H9 (cell line): ENCODE measurements at regions not wholly inside any gene's neighbourhood (a gene's known extent, or its start where the extent isn't known, plus 50 kb on each side); places are given as distances from the start of the nearest gene placed in this dataset.

Experiments used
- DNase-seq: peaks from one replicate; pipeline ENCODE4 v3.0.0-alpha.2; 2017
- H2AFZ ChIP-seq: one replicate; pipeline ENCODE4 v1.6.1; 2013; ENCODE audit warnings: mild to moderate bottlenecking, low read length, control low read depth, moderate library complexity
- H2AK5ac ChIP-seq: 2 replicates; pipeline ENCODE4 v1.6.1; 2013; ENCODE audit warnings: low read length, control low read depth, mixed read lengths; ENCODE audit not compliant: insufficient read length
- H2BK120ac ChIP-seq: one replicate; pipeline ENCODE4 v1.6.1; 2013; ENCODE audit warnings: low read depth, mild to moderate bottlenecking, low read length, control low read depth, inconsistent platforms; ENCODE audit not compliant: poor library complexity, severe bottlenecking
- H2BK12ac ChIP-seq: 2 replicates; pipeline ENCODE4 v1.6.1; 2013; ENCODE audit warnings: low read length, control low read depth, mixed read lengths, low read depth; ENCODE audit not compliant: insufficient read length
- H2BK15ac ChIP-seq: 2 replicates; pipeline ENCODE4 v1.6.1; 2013; ENCODE audit warnings: low read depth, low read length, control low read depth
- H2BK20ac ChIP-seq: one replicate; pipeline ENCODE4 v1.6.1; 2013; ENCODE audit warnings: low read depth, mild to moderate bottlenecking, low read length, control low read depth, inconsistent platforms; ENCODE audit not compliant: poor library complexity, severe bottlenecking
- H2BK5ac ChIP-seq: 2 replicates; pipeline ENCODE4 v1.6.1; 2013; ENCODE audit warnings: low read length, control low read depth, mixed read lengths; ENCODE audit not compliant: insufficient read length
- H3K14ac ChIP-seq: 2 replicates; pipeline ENCODE4 v1.6.1; 2013; ENCODE audit warnings: low read length, control low read depth; ENCODE audit not compliant: insufficient read depth
- H3K18ac ChIP-seq: 2 replicates; pipeline ENCODE4 v1.6.1; 2013; ENCODE audit warnings: low read depth, mild to moderate bottlenecking, mixed read lengths, low read length, control low read depth; ENCODE audit not compliant: insufficient read length
- H3K23ac ChIP-seq: 2 replicates; pipeline ENCODE4 v1.6.1; 2013; ENCODE audit warnings: low read length, control low read depth, mixed read lengths, low read depth; ENCODE audit not compliant: insufficient read length
- H3K23me2 ChIP-seq: 2 replicates; pipeline ENCODE4 v1.6.1; 2013; ENCODE audit warnings: low read depth, mild to moderate bottlenecking, mixed read lengths, low read length, control low read depth; ENCODE audit not compliant: insufficient read length, poor library complexity, severe bottlenecking
- H3K27ac ChIP-seq: 2 replicates; pipeline ENCODE4 v1.5.1; 2013; ENCODE audit warnings: low read length, control low read depth, mixed read lengths, low read depth; ENCODE audit not compliant: insufficient read length
- H3K27me3 ChIP-seq: 2 replicates; pipeline ENCODE4 v1.6.1; 2013; ENCODE audit warnings: low read length, control low read depth, inconsistent platforms; ENCODE audit not compliant: insufficient read depth
- H3K4ac ChIP-seq: 2 replicates; pipeline ENCODE4 v1.6.1; 2013; ENCODE audit warnings: low read depth, mild to moderate bottlenecking, control low read depth, inconsistent platforms, low read length, moderate library complexity
- H3K4me1 ChIP-seq: 2 replicates; pipeline ENCODE4 v1.6.1; 2013; ENCODE audit warnings: low read length, control low read depth, inconsistent platforms; ENCODE audit not compliant: insufficient read depth
- H3K4me2 ChIP-seq: 2 replicates; pipeline ENCODE4 v1.6.1; 2013; ENCODE audit warnings: low read length, control low read depth, mixed read lengths; ENCODE audit not compliant: insufficient read length, insufficient read depth
- H3K56ac ChIP-seq: 2 replicates; pipeline ENCODE4 v1.6.1; 2013; ENCODE audit warnings: low read depth, mild to moderate bottlenecking, mixed read lengths, low read length, control low read depth; ENCODE audit not compliant: insufficient read length
- H3K79me1 ChIP-seq: 2 replicates; pipeline ENCODE4 v1.6.1; 2013; ENCODE audit warnings: low read depth, mild to moderate bottlenecking, moderate library complexity, low read length, control low read depth, inconsistent platforms; ENCODE audit not compliant: insufficient read depth, poor library complexity, severe bottlenecking
- H3K79me2 ChIP-seq: 2 replicates; pipeline ENCODE4 v1.6.1; 2013; ENCODE audit warnings: low read length, control low read depth, inconsistent platforms; ENCODE audit not compliant: insufficient read depth
- H3K9ac ChIP-seq: 2 replicates; pipeline ENCODE4 v1.6.1; 2013; ENCODE audit warnings: low read length, control low read depth, mixed read lengths; ENCODE audit not compliant: insufficient read length; ENCODE audit errors: extremely low read depth
- H3K9me3 ChIP-seq: one replicate; pipeline ENCODE4 v1.6.1; 2013; ENCODE audit warnings: low read depth, low read length, inconsistent platforms; ENCODE audit not compliant: control insufficient read depth
- H3T11ph ChIP-seq: one replicate; pipeline ENCODE4 v1.6.1; 2013; ENCODE audit warnings: mild to moderate bottlenecking, low read length, control low read depth, inconsistent platforms
- H4K20me1 ChIP-seq: one replicate; pipeline ENCODE4 v1.6.1; 2013; ENCODE audit not compliant: control insufficient read depth, insufficient read length, insufficient read depth
- H4K5ac ChIP-seq: 2 replicates; pipeline ENCODE4 v1.6.1; 2013; ENCODE audit warnings: low read depth, mild to moderate bottlenecking, mixed read lengths, low read length, control low read depth; ENCODE audit not compliant: insufficient read length
- H4K8ac ChIP-seq: replicated peaks from 2 replicates; pipeline ENCODE4 v1.6.1; 2013; ENCODE audit warnings: low read length, control low read depth, mixed read lengths, low read depth; ENCODE audit not compliant: insufficient read length
- H4K91ac ChIP-seq: 2 replicates; pipeline ENCODE4 v1.6.1; 2013; ENCODE audit warnings: low read depth, mild to moderate bottlenecking, moderate library complexity, mixed read lengths, low read length, control low read depth; ENCODE audit not compliant: insufficient read length
- H3K27ac Mint-ChIP-seq, 3 experiments: 2 replicates in 2 of 3; 3 replicates in 1 of 3; pipeline ENCODE4 v1.8.0; 2020 to 2021; ENCODE audit warnings: mixed read lengths in 3 of 3, mild to moderate bottlenecking in 1 of 3, moderate library complexity in 1 of 3
- H3K27me3 Mint-ChIP-seq: 2 replicates; pipeline ENCODE4 v1.8.0; 2021; ENCODE audit warnings: low read depth, mild to moderate bottlenecking, moderate library complexity, mixed read lengths
- H3K36me3 Mint-ChIP-seq, 3 experiments: 2 replicates in 2 of 3; 3 replicates in 1 of 3; pipeline ENCODE4 v1.8.0; 2020 to 2021; ENCODE audit warnings: low read depth in 3 of 3, mixed read lengths in 3 of 3; ENCODE audit not compliant: insufficient read depth in 1 of 3
- H3K4me1 Mint-ChIP-seq, 2 experiments: 2 replicates each; pipeline ENCODE4 v1.8.0; 2020; ENCODE audit warnings: mixed read lengths in 2 of 2
- H3K4me3 Mint-ChIP-seq, 2 experiments: 2 replicates in 1 of 2; 3 replicates in 1 of 2; pipeline ENCODE4 v1.8.0; 2020 to 2021; ENCODE audit warnings: mild to moderate bottlenecking in 2 of 2, mixed read lengths in 2 of 2, moderate library complexity in 1 of 2
- H3K9me3 Mint-ChIP-seq, 2 experiments: 2 replicates in 1 of 2; 3 replicates in 1 of 2; pipeline ENCODE4 v1.8.0; 2020; ENCODE audit warnings: mild to moderate bottlenecking in 2 of 2, mixed read lengths in 2 of 2, moderate library complexity in 1 of 2
- CTCF ChIP-seq: fragments of 200-600 bp; sonication (generic); conservative IDR thresholded peaks from 3 replicates; pipeline ENCODE4 v1.8.0; 2021; ENCODE audit warnings: antibody characterized with exemption, mild to moderate bottlenecking
- WGBS: extraction: QIAGEN DNeasy Blood & Tissue Kit; methylation state at CpG from one replicate; pipeline ENCODE4 v1.1.7; 2013; ENCODE audit warnings: missing lambda C conversion rate, low lambda C conversion rate, mixed read lengths; ENCODE audit not compliant: insufficient read length; ENCODE audit errors: extremely low coverage; 5-methylcytosine and 5-hydroxymethylcytosine counted together

- H3K14ac ChIP-seq = no peak overlapping the region
Measured at GRCh38 chr3:3739330-3740060, 59.7 kb upstream of the LRRN1 start.

More at GRCh38 chr3:3739330-3740060, 59.7 kb upstream of the LRRN1 start:
- Histone ChIP-seq H2BK12ac (no peak overlapping the region), H3K56ac (no peak overlapping the region), H4K20me1 (no peaks in the 10 kb centered on the region), H3K27me3 (no peaks in the 10 kb centered on the region), H4K91ac (no peak overlapping the region), H3T11ph (no peak overlapping the region), H2BK5ac (no peak overlapping the region), H3K23ac (no peak overlapping the region), H2BK120ac (no peak overlapping the region), H3K4me2 (no peak overlapping the region), H2AFZ (no peak overlapping the region), H4K5ac (no peak overlapping the region), H3K18ac (no peak overlapping the region), H3K9me3 (no peaks in the 10 kb centered on the region), H3K79me1 (no peaks in the 10 kb centered on the region), H3K79me2 (no peaks in the 10 kb centered on the region), H3K23me2 (no peaks in the 10 kb centered on the region), H3K27ac (no peak overlapping the region), H2BK20ac (no peak overlapping the region), H3K9ac (no peak overlapping the region), H3K4ac (no peak overlapping the region), H4K8ac (no peak overlapping the region), H2BK15ac (no peak overlapping the region; the same call in 1 of the 2 replicates), H2AK5ac (no peak overlapping the region), H3K4me1 (no peaks in the 10 kb centered on the region; the same call in 1 of the 2 replicates)
- H3K27ac Mint-ChIP-seq = no peak overlapping the region
- peaks cover 14 to 21% of the 10 kb centered on the region in 2 experiments for H3K4me1 Mint-ChIP-seq
- no peak for TF ChIP-seq CTCF
- no peak overlapping the region; a peak in 1 of 5 replicates for H3K4me3 Mint-ChIP-seq
- no CpG with 5 or more reads among the region's 9 CpGs for WGBS
- no peaks in the 10 kb centered on the region; a peak in 1 of 5 replicates for H3K9me3 Mint-ChIP-seq
- H3K36me3 Mint-ChIP-seq = no peaks in the 10 kb centered on the region
- H3K27me3 Mint-ChIP-seq = peaks cover 2% of the 10 kb centered on the region; the same call in 1 of the 2 replicates
- no peak for DNase-seq
